ENCODE measurements at regions not wholly inside any gene's neighbourhood (a gene's known extent, or its start where the extent isn't known, plus 50 kb on each side); places are given as distances from the start of the nearest gene placed in this dataset.

DNA sequence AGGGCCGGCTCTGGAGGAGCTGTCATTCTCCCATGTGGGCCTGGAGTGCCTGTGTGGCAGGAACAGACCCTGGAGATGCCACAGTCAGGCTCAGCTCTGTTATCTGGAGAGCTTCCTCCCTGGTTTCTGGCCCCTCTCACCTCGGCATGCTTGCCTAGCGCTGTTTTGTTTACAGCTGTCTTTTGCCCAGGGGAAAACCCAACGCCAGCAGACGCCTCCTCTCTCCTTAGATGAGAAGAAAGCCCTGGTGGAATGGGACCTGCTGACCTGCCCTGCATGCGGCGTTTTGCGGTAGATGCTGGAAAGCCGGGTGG is 104.9 kb downstream of the CRYAA start:
- Mint-ChIP-seq H3K27ac (no peak overlapping the region), H3K36me3 (no peaks in the 10 kb centered on the region), H3K4me3 (no peak overlapping the region), H3K27me3 (peaks cover 4 to 46% (median 12%) of the 10 kb centered on the region in 5 donors), H3K9me3 (peaks cover 0 to 4% (median 0%) of the 10 kb centered on the region in 9 donors), H3K4me1 (peaks cover 7 to 20% (median 11%) of the 10 kb centered on the region in 4 donors)
- POLR2A ChIA-PET, result no interaction called here
- peak in 1 of 10 donors; percentile 4 for DNase-seq
- no peak for ATAC-seq

DNA sequence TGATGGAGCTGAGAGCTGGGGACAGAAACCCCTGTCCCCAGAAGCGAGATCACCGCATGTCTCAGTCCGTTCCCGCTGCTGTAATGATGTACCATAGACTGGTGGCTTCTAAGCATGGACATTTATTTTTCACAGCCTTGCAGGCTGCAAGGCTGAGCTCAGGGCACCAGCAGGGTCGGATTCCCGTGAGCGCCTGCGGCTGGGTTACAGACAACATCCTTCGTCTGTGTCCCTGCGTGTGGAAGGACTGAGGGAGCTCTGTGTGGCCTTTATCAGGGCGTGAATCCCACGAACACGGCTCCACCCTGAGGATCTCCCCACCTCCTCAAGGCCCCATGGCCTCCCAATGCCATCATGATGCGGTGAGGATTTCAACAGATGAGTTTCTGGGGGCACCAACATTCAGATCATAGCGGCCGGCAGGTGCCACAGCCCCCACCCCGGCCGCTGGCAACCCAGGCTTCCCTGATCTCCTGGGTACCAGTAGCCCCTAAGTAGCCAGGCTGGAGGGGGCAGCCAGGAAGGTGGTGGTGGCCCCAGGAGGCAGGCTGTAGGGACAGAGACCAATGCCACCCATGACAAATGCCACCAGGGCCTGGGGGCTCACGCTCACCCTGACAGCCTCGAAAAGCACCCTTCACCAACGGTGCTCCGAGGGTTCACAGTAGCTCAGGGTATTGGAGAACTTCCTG is 104.4 kb downstream of the CRYAA start:
- Mint-ChIP-seq H3K4me3 (no peak overlapping the region), H3K27ac (no peak overlapping the region), H3K27me3 (peaks cover 4 to 45% (median 12%) of the 10 kb centered on the region in 5 donors), H3K36me3 (no peaks in the 10 kb centered on the region), H3K4me1 (peaks cover 7 to 20% (median 11%) of the 10 kb centered on the region in 4 donors), H3K9me3 (peaks cover 0 to 4% (median 0%) of the 10 kb centered on the region in 9 donors)
- ATAC-seq (no peak), DNase-seq (peak in 1 of 10 donors; percentile 3)
- POLR2A ChIA-PET, result no interaction called here

DNA sequence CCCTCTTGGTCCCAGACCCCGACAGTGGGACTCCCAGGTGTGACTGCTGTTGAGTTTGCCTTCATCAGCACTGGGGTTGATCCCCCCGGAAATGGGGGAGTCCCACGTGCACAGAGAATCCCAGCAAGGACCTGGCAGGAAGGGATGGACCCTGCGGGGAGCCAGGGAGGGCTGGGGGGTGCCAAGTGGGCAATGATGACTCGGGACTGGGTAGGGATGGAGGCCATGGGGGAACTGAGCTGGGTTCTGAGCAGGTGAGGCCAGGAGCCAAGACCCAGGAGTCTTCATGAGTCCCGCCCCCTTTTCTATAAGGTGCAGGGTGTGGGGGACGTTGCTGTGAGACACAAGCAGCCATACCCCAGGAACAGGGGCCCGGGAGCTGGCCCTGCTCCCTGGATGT is 103.8 kb downstream of the CRYAA start:
- Mint-ChIP-seq H3K4me1 (peaks cover 7 to 20% (median 8%) of the 10 kb centered on the region in 4 donors), H3K9me3 (peaks cover 0 to 4% (median 0%) of the 10 kb centered on the region in 9 donors), H3K36me3 (no peaks in the 10 kb centered on the region), H3K4me3 (no peak overlapping the region), H3K27ac (no peak overlapping the region), H3K27me3 (peaks cover 1 to 39% (median 7%) of the 10 kb centered on the region in 5 donors)
- POLR2A ChIA-PET, result no interaction called here
- ATAC-seq (no peak), DNase-seq (peak in 1 of 10 donors; percentile 30)

DNA sequence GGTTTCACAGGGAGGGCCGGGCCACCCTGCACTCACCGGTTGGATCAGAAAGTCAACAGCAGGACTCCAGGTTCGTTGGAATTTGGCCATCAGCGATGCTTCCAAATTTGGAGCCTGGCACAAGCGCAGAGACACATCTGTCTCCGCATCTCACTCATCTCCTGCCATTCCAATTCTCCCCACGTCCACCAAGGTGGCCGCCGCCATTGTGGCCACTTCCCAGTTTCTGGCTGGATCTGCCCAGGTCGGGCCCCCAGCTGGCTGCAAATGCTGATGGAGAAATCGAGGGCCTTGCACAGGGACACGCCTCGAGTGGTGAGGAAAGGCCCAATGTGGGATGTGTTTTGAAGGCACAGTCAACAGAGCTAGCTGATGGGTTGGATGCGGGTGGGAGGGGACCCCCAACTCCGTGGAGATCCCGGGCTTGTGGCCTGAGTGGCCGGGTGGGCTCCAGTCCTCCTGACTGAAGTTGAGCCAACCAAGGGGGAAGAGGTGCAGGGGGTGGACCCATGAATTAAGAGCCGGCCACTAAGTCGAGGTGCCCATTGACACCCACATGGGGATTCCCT is 102.7 kb downstream of the CRYAA start:
- H3K4me1 Mint-ChIP-seq, result peaks cover 7 to 20% (median 7%) of the 10 kb centered on the region in 4 donors
- H3K9me3 Mint-ChIP-seq, result peaks cover 0 to 4% (median 0%) of the 10 kb centered on the region in 9 donors
- H3K27ac Mint-ChIP-seq, result no peak overlapping the region

DNA sequence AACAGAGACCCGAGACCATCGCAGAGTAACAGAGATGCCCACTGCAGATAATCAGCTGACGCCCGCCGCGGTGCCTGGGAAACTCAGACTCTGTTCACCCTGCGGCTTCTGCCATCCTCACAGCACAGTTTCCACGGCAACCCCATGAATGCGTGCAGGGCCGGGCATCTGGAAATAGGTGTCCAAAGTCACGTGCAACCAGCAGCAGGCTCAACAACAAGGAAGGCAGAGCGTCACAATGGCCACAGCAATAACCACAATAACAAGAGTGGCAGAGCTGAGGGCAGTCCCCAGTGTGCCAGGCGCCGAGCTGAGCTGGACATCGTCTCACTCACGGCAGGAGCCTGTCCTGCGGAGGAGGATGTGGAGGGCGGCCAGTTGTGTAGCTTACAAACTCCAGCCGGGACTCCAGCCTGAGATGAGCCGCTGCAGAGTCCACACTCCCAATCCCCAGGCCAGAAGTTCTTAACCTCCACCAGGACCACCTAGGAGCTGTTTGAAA is 102.0 kb downstream of the CRYAA start:
- POLR2A ChIA-PET, result no interaction called here
- Mint-ChIP-seq H3K27me3 (peaks cover under 1 to 26% (median 5%) of the 10 kb centered on the region in 5 donors), H3K36me3 (no peaks in the 10 kb centered on the region), H3K9me3 (peaks cover 0 to under 1% (median 0%) of the 10 kb centered on the region in 9 donors), H3K4me1 (peaks cover 6 to 14% (median 7%) of the 10 kb centered on the region in 4 donors), H3K4me3 (no peak overlapping the region), H3K27ac (no peak overlapping the region)
- DNase-seq (peak in 1 of 10 donors; percentile 16), ATAC-seq (no peak)

More for the DNA sequence above, 102.7 kb downstream of the CRYAA start:
- peaks cover 1 to 32% (median 6%) of the 10 kb centered on the region in 5 donors for H3K27me3 Mint-ChIP-seq
- H3K4me3 Mint-ChIP-seq, result no peak overlapping the region
- peak in 1 of 10 donors; percentile 21 for DNase-seq
- no peaks in the 10 kb centered on the region for H3K36me3 Mint-ChIP-seq
- POLR2A ChIA-PET, result no interaction called here
- ATAC-seq, result no peak

DNA sequence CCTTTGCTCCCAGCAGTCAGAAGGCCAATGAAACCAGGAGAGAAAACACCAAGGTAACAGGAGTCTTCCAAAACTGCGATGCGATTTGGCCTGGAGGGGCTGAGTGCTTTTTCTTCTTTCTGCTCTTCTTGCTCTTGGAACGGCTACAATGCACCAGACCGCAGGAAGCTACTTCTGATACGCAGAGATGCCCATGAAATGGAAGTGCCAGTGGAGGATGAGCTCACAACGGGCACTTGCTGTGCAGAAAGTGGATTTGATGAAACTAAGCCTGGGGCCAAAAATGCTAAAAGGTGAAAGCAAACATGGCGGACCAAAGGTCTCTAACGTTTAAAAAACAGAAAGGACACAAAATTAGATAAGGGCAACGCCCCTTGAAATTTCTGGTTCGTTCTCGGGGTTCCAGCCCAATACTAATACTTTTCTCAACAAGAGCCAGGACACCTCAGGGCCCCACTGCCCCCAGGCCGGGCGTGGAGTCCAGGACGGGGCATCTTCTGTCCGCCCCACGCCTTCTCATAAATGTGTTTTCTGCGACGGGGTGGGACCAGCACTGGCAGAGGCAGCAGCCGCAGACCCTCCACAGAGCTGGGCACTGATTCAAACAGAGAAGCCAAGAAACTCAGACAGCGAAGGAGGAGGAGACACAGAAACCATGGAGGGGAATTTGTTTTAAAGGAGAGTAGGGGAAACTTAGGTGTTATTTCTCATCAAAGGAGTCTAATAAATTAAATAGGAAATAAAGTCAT is 101.3 kb downstream of the CRYAA start:
- peak overlapping the region in 4 of 10 donors; percentile 34 to 43 (median 38) for H3K27ac Mint-ChIP-seq
- H3K36me3 Mint-ChIP-seq, result no peaks in the 10 kb centered on the region

DNA sequence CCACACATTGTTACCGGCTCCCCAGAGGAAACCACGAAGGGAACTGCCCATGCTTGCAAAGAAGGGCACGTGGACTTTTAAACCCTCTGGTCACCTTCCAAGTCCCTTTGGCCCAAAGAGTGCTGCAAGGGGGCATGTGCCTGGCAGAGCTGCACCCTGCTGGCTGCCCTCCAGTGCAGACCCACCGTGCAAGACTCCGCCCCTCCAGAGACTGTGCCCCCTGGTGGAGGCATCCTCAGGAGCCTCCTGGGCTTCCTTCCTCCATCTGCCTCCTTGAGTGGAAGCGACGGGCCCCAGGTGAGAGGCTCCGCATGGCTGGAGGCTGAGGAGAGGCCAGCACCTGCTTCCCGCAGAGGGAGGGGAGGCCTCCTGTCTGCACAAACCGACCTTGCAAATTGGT is 100.6 kb downstream of the CRYAA start:
- Mint-ChIP-seq H3K4me3 (no peak overlapping the region), H3K36me3 (no peaks in the 10 kb centered on the region), H3K27me3 (peaks cover 0 to 23% (median 5%) of the 10 kb centered on the region in 5 donors), H3K27ac (peak overlapping the region in 2 of 10 donors; percentile 34 to 43), H3K9me3 (no peaks in the 10 kb centered on the region), H3K4me1 (peaks cover 1 to 7% (median 3%) of the 10 kb centered on the region in 4 donors)
- peak; percentile 15 to 69 (median 34) for DNase-seq
- POLR2A ChIA-PET, result no interaction called here
- peak; percentile 58 to 68 for ATAC-seq

More for the DNA sequence above, 101.3 kb downstream of the CRYAA start:
- peaks cover 0 to 23% (median 5%) of the 10 kb centered on the region in 5 donors for H3K27me3 Mint-ChIP-seq
- DNase-seq, result peak in 1 of 10 donors; percentile 49
- POLR2A ChIA-PET, result no interaction called here
- no peaks in the 10 kb centered on the region for H3K9me3 Mint-ChIP-seq
- H3K4me1 Mint-ChIP-seq, result peaks cover 1 to 7% (median 3%) of the 10 kb centered on the region in 4 donors
- H3K4me3 Mint-ChIP-seq, result no peak overlapping the region
- ATAC-seq, result no peak

DNA sequence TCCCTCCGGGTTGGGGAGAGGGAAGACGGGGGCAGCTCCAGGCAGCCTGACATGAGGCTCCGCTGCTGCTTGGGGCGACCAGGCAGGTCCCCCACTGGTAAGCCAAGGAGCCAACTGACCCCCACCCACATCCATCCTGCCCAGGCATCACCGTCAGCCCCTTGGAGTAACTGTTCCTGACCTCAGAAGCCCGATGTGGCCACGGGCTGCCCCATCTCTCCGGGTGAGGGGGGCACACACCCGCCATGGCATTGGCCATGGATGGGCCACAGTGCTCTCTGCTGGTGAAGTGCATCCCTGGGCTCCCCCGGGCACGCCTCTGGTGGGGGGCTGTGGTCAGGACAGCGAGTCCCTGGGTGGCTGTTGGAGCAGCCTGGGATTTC is 100.0 kb downstream of the CRYAA start:
- no peaks in the 10 kb centered on the region for H3K9me3 Mint-ChIP-seq
- POLR2A ChIA-PET, result no interaction called here

DNA sequence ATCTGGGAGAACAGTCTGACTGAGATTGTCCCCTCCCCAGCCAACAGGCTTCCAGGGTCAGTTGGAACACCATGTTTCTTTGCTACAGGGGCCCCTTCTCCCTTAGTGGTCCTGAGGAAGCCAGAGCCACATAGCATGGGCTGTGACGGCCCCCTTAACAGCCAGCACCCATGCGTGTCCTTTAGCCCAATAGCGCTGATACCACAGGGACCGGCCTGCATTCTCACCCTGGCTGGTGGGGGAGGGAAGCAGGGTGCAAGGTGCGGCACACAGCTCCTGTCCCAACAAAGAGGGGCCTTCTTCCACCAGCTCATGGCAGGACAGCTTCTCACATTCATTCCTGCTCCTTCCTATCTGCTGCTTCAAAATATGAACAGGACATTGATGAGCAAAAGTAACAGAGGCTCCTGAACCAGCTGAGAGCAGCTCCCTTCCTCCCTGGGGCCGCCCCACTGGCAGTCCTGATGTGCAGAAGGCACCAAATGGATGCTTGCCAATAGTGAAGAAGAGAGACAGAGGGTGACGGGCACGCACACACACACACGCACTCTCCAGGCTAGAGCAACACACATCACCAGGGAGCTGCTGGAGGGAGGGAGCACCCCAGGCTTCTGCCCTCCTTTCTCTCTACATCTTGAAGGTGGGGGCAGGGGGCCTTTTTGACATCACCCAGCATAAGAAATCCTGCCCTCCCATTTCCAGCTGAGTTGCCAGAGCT is 99.4 kb downstream of the CRYAA start:
- H3K9me3 Mint-ChIP-seq, result no peaks in the 10 kb centered on the region
- ATAC-seq (no peak), DNase-seq (peak in 1 of 10 donors; percentile 40)
- no peak overlapping the region for H3K4me3 Mint-ChIP-seq
- H3K27me3 Mint-ChIP-seq, result peaks cover 0 to 23% (median 5%) of the 10 kb centered on the region in 5 donors
- H3K27ac Mint-ChIP-seq, result peak overlapping the region in 3 of 10 donors; percentile 34 to 81 (median 51)
- H3K4me1 Mint-ChIP-seq, result peaks cover 1 to 7% (median 3%) of the 10 kb centered on the region in 4 donors
- POLR2A ChIA-PET, result no interaction called here
- no peaks in the 10 kb centered on the region for H3K36me3 Mint-ChIP-seq

More for the DNA sequence above, 100.0 kb downstream of the CRYAA start:
- no peaks in the 10 kb centered on the region for H3K36me3 Mint-ChIP-seq
- H3K27me3 Mint-ChIP-seq, result peaks cover 0 to 23% (median 5%) of the 10 kb centered on the region in 5 donors
- H3K4me1 Mint-ChIP-seq, result peaks cover 1 to 7% (median 3%) of the 10 kb centered on the region in 4 donors
- DNase-seq (peak in 1 of 10 donors; percentile 54), ATAC-seq (no peak)
- peak overlapping the region in 1 of 10 donors; percentile 34 for H3K27ac Mint-ChIP-seq
- H3K4me3 Mint-ChIP-seq, result no peak overlapping the region

DNA sequence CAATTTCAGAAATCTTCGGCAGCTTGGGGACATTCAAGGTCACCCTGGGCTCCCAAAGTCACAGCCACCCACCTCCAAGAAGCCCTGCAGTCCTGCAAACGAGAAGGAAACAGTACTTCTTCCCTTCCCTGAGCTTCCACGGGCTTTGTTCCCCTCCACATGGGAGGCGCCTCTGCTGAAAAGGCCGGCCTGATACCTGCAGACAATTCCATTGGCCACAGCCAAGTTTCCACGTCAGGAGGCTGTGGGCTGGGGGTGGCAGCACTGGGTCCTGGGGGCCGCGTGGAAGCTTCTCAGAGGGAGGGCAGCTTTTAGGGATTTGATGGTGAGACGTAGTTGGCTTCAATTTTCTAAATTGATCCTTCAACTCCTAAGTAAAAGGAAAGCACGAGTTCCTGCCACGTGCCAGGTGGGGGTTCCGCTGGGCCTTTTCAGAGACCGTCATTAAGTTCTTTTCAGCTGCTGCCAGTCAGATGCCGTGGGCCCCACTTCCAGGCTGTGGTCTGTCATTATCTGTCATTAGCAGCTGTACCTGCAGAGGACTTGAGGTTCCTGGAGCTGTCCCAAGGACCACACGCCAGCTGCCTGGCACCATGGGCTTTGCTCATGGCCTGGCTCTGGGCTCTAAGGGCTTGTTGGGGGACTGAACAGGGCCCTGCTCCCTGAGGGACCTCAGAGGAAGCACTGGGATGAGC is 98.7 kb downstream of the CRYAA start:
- Mint-ChIP-seq H3K27ac (peak overlapping the region in 1 of 10 donors; percentile 85), H3K27me3 (peaks cover 0 to 16% (median 5%) of the 10 kb centered on the region in 5 donors), H3K9me3 (no peaks in the 10 kb centered on the region), H3K36me3 (no peaks in the 10 kb centered on the region), H3K4me1 (peaks cover 1 to 7% (median 3%) of the 10 kb centered on the region in 4 donors), H3K4me3 (no peak overlapping the region)
- ATAC-seq, result no peak
- DNase-seq, result peak in 1 of 10 donors; percentile 31
- POLR2A ChIA-PET, result no interaction called here

DNA sequence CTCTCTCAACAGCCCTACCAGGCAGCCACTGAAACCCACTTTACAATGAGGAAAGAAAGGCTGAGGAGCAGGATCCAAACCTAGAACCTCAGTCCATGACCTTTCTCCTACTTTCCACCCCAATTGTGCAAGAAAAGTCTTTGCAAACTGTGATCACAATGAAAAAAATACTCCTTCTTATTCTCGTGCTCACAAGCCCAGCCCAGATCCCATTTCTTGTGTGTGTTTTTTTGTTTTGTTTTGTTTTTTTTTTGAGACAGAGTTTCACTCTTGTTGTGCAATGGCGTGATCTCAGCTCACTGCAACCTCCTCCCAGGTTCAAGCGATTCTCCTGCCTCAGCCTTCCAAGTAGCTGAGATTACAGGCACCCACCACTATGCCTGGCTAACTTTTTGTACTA is 97.7 kb downstream of the CRYAA start:
- Mint-ChIP-seq H3K4me1 (peaks cover 1 to 7% (median 3%) of the 10 kb centered on the region in 4 donors), H3K9me3 (no peaks in the 10 kb centered on the region), H3K27ac (peak overlapping the region in 3 of 10 donors; percentile 13 to 85 (median 68)), H3K27me3 (peaks cover 0 to 12% (median 3%) of the 10 kb centered on the region in 5 donors), H3K4me3 (no peak overlapping the region), H3K36me3 (no peaks in the 10 kb centered on the region)
- DNase-seq (peak in 1 of 10 donors; percentile 4), ATAC-seq (no peak)
- POLR2A ChIA-PET, result no interaction called here

DNA sequence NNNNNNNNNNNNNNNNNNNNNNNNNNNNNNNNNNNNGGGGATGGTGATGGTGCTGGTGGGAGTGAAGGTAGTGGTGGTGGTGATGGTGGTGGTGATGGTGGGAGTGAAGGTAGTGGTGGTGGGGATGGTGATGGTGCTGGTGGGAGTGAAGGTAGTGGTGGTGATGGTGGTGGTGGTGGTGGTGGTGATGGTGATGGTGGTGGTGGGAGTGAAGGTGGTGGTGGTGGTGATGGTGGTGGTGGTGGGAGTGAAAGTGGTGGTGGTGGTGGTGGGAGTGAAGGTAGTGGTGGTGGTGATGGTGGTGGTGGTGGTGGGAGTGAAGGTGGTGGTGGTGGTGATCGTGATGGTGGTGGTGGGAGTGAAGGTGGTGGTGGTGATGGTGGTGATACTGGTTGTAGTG is 93.6 kb downstream of the CRYAA start:
- POLR2A ChIA-PET, result no interaction called here
- Mint-ChIP-seq H3K4me3 (no peak overlapping the region), H3K9me3 (no peaks in the 10 kb centered on the region), H3K27me3 (no peaks in the 10 kb centered on the region), H3K4me1 (peaks cover 0 to 2% (median 0%) of the 10 kb centered on the region in 4 donors), H3K36me3 (no peaks in the 10 kb centered on the region), H3K27ac (peak overlapping the region in 3 of 10 donors; percentile 21 to 72 (median 60))
- DNase-seq (peak in 1 of 10 donors; percentile 61), ATAC-seq (peak in 1 of 2 donors; percentile 25)

All from naive thymus-derived CD8-positive, alpha-beta T cell (primary cell).